ENCODE measurements at regions not wholly inside any gene's neighbourhood (a gene's known extent, or its start where the extent isn't known, plus 50 kb on each side); places are given as distances from the start of the nearest gene placed in this dataset.

- no peaks in the 10 kb centered on the region for H3K4me1 ChIP-seq (ENCODE audit: control insufficient read depth, low read length)
- no peak overlapping the region for H3K27ac ChIP-seq (ENCODE audit: low read depth, low read length)
- no peak overlapping the region for H3K4me2 ChIP-seq (ENCODE audit: low read length)
- no peak for TF ChIP-seq CTCF (IDR thresholded peaks at IDR 0.05; ENCODE audit: low read depth, low read length, poor library complexity, severe bottlenecking)
- no peak for TF ChIP-seq EZH2phosphoT487 (IDR thresholded peaks at IDR 0.05; ENCODE audit: borderline replicate concordance, low read length)
- no peaks in the 10 kb centered on the region for H3K9me2 ChIP-seq (replicated peaks; ENCODE audit: control insufficient read depth, low read length)
- no peaks in the 10 kb centered on the region for H3K9me3 ChIP-seq (ENCODE audit: control insufficient read depth, insufficient read depth, low read length)
- H3K79me2 ChIP-seq (ENCODE audit: control insufficient read depth, low read length), result no peaks in the 10 kb centered on the region
- no peaks in the 10 kb centered on the region for H4K20me1 ChIP-seq (ENCODE audit: control insufficient read depth, insufficient read depth, low read depth, low read length)
- H3K27me3 ChIP-seq (ENCODE audit: control insufficient read depth, low read length), result no peaks in the 10 kb centered on the region
- no peaks in the 10 kb centered on the region for H3F3A ChIP-seq (ENCODE audit: control insufficient read depth, insufficient read depth)
- H3K36me3 ChIP-seq (ENCODE audit: control insufficient read depth, low read length), result no peaks in the 10 kb centered on the region
- H3K4me3 ChIP-seq (ENCODE audit: low read length), result no peak overlapping the region
Observed at GRCh38 chr13:103812558-103812957, 746.3 kb upstream of the SLC10A2 start.

DNA sequence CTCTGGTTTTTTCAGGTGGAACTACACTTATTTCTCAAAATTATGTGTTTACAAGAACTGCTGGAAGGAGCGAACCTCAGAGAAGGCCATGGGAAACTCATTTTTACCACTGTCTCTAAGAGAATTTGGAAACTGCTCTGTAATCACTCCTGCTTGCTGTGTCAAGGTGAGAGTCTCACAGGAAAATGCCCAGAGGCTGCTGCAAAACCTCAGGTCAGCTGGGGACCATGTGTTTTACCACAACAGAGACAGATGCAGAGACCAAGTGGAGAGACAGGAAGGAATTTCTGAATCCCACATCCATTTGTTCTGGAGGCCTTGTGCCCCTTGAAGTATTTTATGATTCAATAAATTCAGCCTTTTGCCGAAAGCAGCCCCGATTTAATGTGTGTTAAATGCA, 743.8 kb upstream of the SLC10A2 start:
- TF ChIP-seq CTCF (IDR thresholded peaks at IDR 0.05; ENCODE audit: low read depth, low read length, poor library complexity, severe bottlenecking), result no peak
- TF ChIP-seq EZH2phosphoT487 (IDR thresholded peaks at IDR 0.05; ENCODE audit: borderline replicate concordance, low read length), result no peak
- Histone ChIP-seq H3K36me3 (ENCODE audit: control insufficient read depth, low read length) (no peaks in the 10 kb centered on the region), H3F3A (ENCODE audit: control insufficient read depth, insufficient read depth) (no peaks in the 10 kb centered on the region), H3K27ac (ENCODE audit: low read depth, low read length) (no peak overlapping the region), H3K4me2 (ENCODE audit: low read length) (no peak overlapping the region), H3K9me3 (ENCODE audit: control insufficient read depth, insufficient read depth, low read length) (no peaks in the 10 kb centered on the region), H3K9me2 (replicated peaks; ENCODE audit: control insufficient read depth, low read length) (no peaks in the 10 kb centered on the region), H3K79me2 (ENCODE audit: control insufficient read depth, low read length) (no peaks in the 10 kb centered on the region), H3K4me1 (ENCODE audit: control insufficient read depth, low read length) (no peaks in the 10 kb centered on the region), H3K4me3 (ENCODE audit: low read length) (no peak overlapping the region), H3K27me3 (ENCODE audit: control insufficient read depth, low read length) (no peaks in the 10 kb centered on the region), H4K20me1 (ENCODE audit: control insufficient read depth, insufficient read depth, low read depth, low read length) (no peaks in the 10 kb centered on the region)

DNA sequence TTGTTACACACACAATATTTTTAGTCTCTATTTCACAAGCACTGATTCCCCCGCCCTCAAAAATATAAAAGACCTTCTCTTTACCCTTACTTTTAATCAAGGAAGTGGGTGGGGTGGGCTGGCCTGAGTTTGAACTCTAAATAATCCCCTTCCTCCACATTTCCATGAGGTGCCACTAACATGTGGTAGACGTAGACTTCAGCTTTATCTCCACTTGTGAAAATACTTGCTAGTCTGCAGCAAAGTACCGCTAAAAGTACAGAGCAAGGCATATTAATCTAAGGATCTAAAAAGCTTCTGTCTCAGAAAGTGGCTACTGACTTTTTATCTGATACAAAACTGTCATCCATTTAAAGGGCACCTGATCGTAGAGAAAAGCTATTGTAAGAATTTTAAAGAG, 739.6 kb upstream of the SLC10A2 start:
- no peaks in the 10 kb centered on the region for H3K9me3 ChIP-seq (ENCODE audit: control insufficient read depth, insufficient read depth, low read length)
- H3K9me2 ChIP-seq (replicated peaks; ENCODE audit: control insufficient read depth, low read length), result no peaks in the 10 kb centered on the region
- no peaks in the 10 kb centered on the region for H3K79me2 ChIP-seq (ENCODE audit: control insufficient read depth, low read length)
- H3K4me2 ChIP-seq (ENCODE audit: low read length), result no peak overlapping the region
- no peak overlapping the region for H3K27ac ChIP-seq (ENCODE audit: low read depth, low read length)
- H3K4me1 ChIP-seq (ENCODE audit: control insufficient read depth, low read length), result no peaks in the 10 kb centered on the region
- no peaks in the 10 kb centered on the region for H3K27me3 ChIP-seq (ENCODE audit: control insufficient read depth, low read length)
- no peak overlapping the region for H3K4me3 ChIP-seq (ENCODE audit: low read length)
- no peaks in the 10 kb centered on the region for H4K20me1 ChIP-seq (ENCODE audit: control insufficient read depth, insufficient read depth, low read depth, low read length)
- no peaks in the 10 kb centered on the region for H3K36me3 ChIP-seq (ENCODE audit: control insufficient read depth, low read length)
- no peaks in the 10 kb centered on the region for H3F3A ChIP-seq (ENCODE audit: control insufficient read depth, insufficient read depth)
- TF ChIP-seq EZH2phosphoT487 (IDR thresholded peaks at IDR 0.05; ENCODE audit: borderline replicate concordance, low read length), result no peak
- no peak for TF ChIP-seq CTCF (IDR thresholded peaks at IDR 0.05; ENCODE audit: low read depth, low read length, poor library complexity, severe bottlenecking)

GRCh38 chr13:103803349-103803748, 737.1 kb upstream of the SLC10A2 start:
- Histone ChIP-seq H4K20me1 (ENCODE audit: control insufficient read depth, insufficient read depth, low read depth, low read length) (no peaks in the 10 kb centered on the region), H3K9me3 (ENCODE audit: control insufficient read depth, insufficient read depth, low read length) (no peaks in the 10 kb centered on the region), H3K27me3 (ENCODE audit: control insufficient read depth, low read length) (no peaks in the 10 kb centered on the region), H3K9me2 (replicated peaks; ENCODE audit: control insufficient read depth, low read length) (no peaks in the 10 kb centered on the region), H3K4me2 (ENCODE audit: low read length) (no peak overlapping the region), H3K36me3 (ENCODE audit: control insufficient read depth, low read length) (no peaks in the 10 kb centered on the region), H3K4me1 (ENCODE audit: control insufficient read depth, low read length) (no peaks in the 10 kb centered on the region), H3K27ac (ENCODE audit: low read depth, low read length) (no peak overlapping the region), H3K79me2 (ENCODE audit: control insufficient read depth, low read length) (no peaks in the 10 kb centered on the region), H3F3A (ENCODE audit: control insufficient read depth, insufficient read depth) (no peaks in the 10 kb centered on the region), H3K4me3 (ENCODE audit: low read length) (no peak overlapping the region)
- TF ChIP-seq CTCF (IDR thresholded peaks at IDR 0.05; ENCODE audit: low read depth, low read length, poor library complexity, severe bottlenecking) (no peak), EZH2phosphoT487 (IDR thresholded peaks at IDR 0.05; ENCODE audit: borderline replicate concordance, low read length) (no peak)
